GM19452 (cell line): ENCODE measurements at regions not wholly inside any gene's neighbourhood (a gene's known extent, or its start where the extent isn't known, plus 50 kb on each side); places are given as distances from the start of the nearest gene placed in this dataset.
A peak's percentile ranks its signal among the peaks of the same experiment; 100 is the strongest.
"Not testable (repeated sequence)": the region's sequence is repeated elsewhere in the genome, so short reads cannot be mapped to it uniquely, and the experiment has no call there.

ENCODE experiments used
- ATAC-seq: cut with Tn5 transposase; IDR thresholded peaks from one replicate; pipeline ENCODE4 v1.9.1; 2021; ENCODE audit not compliant: unreplicated experiment

DNA sequence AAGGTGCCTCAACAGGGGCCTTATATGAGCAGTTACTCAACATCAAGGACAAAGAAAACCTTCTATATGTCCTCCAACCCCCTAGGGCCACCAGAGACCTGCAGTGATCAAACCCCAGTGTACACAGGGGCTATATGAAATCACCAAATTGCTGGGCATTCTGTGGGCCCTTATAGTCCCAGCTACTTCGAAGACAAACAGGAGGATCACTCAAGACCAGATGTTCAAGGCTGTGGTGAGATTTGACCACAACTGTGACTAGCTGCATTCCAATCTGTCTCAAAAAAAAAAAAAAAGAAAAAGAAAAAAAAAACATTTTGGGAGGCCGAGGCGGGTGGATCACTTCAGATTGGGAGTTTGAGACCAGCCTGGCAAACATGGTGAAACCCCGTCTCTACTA, 51.0 kb upstream of the PRB2 start:
- ATAC-seq, result no peak

GRCh38 chr12:11457996-11458645, 62.8 kb upstream of the PRB2 start:
- ATAC-seq, result no peak

DNA sequence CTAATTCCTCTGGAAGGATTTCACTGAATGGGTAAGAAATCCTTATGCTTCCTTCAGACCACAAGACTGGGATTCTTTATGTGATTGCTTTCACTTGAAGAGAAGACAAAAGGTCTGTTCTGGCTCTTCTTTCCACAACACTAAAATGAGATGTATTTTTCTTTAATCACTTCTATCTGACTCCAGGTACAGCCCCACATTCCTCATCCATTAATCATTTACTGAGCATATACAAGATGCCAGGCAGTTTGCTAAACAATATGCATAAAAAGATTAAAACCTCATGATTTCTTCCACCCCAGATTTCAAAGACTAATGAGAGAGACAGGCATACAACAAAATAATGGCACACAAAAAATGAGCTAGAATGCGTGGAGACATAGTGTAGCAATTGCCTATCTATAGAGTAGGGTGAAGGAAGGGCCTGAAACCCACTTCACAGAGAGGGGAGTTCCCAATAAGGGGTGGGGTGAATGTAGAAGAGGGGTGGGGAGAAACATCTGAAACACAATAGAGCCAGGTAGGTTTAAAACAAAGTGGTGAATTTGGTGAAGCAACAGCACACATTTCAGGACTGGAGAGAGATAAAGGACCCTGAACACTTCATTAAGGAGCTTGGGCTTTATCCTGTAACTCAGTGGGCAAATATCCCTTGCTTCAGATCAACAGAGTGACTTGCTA, 65.1 kb upstream of the PRB2 start:
- no peak for ATAC-seq

DNA sequence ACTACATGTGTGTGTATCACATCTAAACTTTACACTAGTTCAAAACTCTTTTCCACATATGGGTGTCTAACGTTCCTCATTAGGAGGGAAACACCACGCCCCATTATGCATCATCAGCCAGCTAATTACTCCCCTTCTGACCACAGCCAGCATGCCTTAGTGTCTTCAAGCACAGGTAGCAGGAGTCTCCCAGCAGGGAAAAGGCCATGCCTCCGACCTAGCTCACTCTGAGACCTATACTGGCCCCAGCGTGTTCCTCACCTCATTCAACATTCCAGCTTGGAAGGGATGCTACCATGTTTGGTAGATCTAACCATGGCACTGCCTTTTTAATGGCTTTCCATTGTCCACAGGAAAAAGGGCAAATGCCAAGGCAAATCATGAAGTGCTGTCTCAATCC, 66.1 kb upstream of the PRB2 start:
- ATAC-seq, result no peak

GRCh38 chr12:11477110-11477509, 81.7 kb upstream of the PRB2 start:
- ATAC-seq, result no peak

DNA sequence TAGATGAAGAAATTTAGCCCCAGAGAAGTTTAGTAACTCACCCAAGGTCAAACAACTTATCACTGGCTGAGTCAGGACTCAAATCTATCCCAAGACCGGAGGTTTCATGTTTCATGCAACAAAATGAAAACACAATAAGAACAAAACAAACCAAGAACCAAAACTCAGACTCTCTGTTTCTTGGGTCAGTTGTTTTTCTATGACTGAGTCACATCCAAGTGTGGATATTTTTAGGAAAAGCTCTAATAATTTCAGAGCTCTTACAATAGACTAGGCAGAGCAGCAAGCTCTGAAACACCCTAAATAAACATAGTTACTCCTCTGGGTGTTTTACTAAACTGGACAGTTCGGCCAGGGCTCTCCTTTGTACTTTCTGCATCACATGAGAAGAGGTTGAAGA, 87.6 kb upstream of the PRB2 start:
- no peak for ATAC-seq

- peak; percentile 79 for ATAC-seq
Measured at GRCh38 chr12:11486623-11487444, 91.5 kb upstream of the PRB2 start.

DNA sequence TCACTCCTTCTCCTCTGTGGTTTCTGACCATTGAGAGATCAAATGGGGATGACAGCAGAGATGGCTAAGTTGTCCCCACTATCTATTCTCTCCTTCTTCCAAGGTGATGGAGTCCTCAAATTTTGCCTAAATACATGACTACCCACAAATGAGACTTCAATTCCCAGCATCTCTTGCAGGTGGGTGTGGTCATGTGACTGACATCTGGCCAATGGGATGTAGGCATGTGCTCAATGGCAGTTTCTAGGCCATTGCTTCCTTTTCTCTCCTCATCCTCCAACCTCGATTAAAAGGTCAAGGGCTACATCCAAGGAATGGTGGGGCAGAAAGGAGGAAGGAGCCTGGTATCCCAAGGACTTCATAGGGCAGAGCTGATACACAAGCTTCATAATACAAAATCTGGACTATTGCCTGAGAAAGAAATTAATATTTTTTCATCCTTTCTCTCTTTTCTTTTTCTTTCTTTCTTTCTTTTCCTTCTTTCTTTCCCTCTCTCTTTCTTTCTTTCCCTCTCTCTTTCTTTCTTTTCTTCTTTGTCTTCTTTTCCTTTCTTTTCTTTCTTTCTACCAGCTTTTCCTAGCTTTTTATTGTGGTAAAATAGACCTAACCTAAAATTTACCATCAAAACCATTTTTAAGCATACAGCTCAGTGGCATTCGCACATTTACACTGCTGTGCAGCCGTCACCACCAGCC, 100.9 kb upstream of the PRB2 start:
- ATAC-seq, result no peak

DNA sequence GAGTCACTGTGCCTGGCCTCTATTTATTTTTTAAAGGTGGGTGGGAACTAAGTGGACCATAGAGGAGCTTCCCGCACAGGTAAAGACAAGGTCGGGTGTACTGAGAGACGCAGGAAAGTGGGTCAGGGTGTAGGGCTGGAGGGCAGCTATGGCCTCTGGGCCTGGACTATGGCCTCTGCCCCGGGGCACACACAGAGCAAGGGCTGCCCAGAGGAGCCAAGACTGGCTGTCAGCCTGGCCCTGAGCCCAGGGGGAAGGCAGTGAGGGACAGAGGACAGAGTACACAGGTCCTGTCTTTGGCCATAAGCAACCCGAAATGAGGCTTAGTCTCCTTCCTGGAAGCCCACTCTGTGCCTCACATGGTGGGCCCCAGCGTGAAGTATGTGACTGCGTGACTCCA, 102.1 kb upstream of the PRB2 start:
- ATAC-seq, result no peak

- ATAC-seq, result peak; percentile 71
Measured at GRCh38 chr12:11497995-11498394, 102.6 kb upstream of the PRB2 start.

DNA sequence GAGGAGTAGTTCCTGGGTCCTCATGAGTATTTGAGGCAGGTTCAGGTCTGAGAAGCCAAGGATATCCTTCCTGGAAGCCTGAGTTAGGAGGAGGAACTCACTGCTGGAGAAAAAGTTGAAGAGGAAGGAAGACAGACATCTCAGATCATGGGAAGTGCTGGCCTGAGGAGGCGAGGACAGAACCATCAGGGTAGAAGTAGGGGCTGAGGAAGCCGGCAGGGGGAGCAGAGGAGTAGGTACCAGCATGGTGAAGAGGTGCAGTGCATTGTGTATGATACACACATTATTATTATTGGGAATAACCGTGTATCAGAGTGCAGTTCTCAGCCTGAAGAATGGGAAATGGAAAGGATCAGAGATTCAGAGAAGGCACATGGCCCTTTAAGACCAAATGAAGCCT, 103.2 kb upstream of the PRB2 start:
- not testable (repeated sequence) for ATAC-seq

GRCh38 chr12:11499806-11500187, 104.4 kb upstream of the PRB2 start:
- no peak for ATAC-seq

- no peak for ATAC-seq
Measured at GRCh38 chr12:11500188-11500860, 105.0 kb upstream of the PRB2 start.

DNA sequence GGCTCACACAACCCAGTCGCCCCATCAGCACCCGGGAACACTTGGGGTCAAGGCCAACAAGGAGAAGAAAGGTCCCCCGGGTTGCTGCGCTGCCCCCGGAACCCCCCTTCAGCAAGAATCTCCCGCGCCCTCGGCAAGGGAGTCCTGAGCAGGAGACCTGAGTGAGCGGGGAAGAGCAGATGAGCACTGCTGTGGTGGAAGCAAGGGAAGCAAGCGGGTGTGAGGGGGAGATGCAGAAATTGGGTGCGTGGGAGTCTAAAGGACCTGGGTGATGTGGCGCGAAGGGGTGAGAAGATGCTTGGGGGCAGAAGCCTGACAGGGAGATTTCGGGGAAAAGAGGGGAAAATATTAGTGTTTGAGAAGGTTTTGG, 105.5 kb upstream of the PRB2 start:
- ATAC-seq, result no peak

- ATAC-seq, result no peak
Measured at GRCh38 chr12:11508699-11509098, 113.3 kb upstream of the PRB2 start.

DNA sequence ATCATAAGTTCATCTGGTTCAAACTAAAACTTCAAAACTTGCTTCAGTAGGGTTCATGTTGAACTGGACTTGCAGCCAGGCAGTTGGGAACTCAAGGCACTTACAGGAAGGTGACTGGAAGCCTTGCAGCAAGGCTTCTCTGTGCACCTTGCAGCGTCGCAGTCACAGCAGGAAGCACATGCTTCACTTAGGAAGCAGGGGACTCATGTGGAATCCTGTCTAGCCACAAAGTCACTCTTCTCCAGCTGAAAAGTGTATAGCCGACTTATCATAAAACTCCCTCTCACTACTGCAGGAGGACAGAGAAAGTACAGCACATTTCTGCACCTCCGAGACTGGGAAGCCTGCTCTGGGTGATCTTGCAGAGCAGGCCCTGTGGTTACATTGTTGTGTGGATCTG, 114.0 kb upstream of the PRB2 start:
- ATAC-seq, result no peak

- ATAC-seq, result no peak
Measured at GRCh38 chr12:11510671-11511070, 115.3 kb upstream of the PRB2 start.

- ATAC-seq, result no peak
Measured at GRCh38 chr12:11513288-11513687, 117.9 kb upstream of the PRB2 start.

DNA sequence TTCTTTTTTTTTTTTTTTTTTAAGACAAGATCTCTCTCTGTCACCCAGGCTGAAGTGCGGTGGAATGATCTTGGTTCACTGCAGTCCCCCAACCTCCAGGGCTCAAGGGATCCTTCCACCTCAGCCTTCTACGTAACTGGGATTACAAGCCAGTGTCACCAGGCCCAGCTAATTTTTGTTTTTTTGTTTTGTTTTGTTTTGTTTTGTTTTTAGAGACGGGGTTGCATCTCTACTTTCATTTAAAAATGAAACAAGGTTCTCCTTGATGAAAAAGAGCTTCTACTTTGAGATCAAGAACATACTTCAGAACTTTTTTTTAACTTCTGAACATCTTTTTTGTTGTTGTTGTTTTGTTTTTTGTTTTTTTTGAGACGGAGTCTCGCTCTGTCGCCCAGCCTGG, 121.7 kb upstream of the PRB2 start:
- no peak for ATAC-seq

- no peak for ATAC-seq
Measured at GRCh38 chr12:11524446-11524845, 125.0 kb upstream of the ETV6 start.

GRCh38 chr12:11534064-11534463, 115.4 kb upstream of the ETV6 start:
- ATAC-seq, result no peak
